ENCODE measurements at regions not wholly inside any gene's neighbourhood (a gene's known extent, or its start where the extent isn't known, plus 50 kb on each side); places are given as distances from the start of the nearest gene placed in this dataset.

DNA sequence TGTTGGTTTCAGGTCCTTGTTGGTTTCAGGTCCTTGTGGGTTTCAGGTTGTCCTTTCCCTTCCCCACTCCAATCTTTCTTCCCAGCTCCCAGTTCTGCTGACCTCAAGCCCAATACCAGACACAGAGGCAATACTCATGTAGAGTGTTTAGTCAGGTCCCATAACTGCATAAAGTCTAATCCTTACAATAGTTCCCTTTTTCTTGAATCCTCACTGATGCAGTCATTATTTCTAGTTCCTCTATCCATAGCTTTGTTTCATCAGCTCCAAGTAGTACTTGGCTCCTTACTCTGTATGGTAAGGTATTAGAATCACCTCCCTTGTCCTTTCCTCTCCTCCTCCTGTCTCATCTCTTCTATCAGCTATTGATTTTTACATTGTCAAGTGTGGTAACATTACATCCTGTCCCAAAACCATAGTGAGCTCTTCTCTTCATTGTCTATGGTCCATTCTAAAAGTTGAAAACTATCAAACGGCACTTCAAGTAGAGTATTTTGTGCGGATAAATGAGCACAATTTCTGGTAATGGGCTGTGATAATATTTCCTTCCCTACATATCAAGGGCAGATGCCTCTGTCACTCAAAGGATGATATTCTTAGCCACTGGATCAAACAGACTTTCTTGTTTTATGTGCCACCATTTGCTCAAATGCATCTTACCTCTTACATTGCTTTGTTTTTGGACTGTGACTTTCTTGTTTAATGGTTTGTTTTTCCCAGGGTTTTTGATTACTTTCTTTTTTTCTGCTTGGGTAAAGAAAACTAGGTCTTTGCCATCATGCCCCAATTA, 57.2 kb upstream of the JDP2 start:
- H3K36me3 ChIP-seq (ENCODE audit: control insufficient read depth, insufficient read depth, low read length): no peaks in the 10 kb centered on the region
- intact Hi-C loops (cut with micrococcal nuclease) (no loop called here), dilution Hi-C loops (cut with HindIII; ENCODE audit: low sequenced_read_pairs, unreplicated experiment) (no loop called here), in situ Hi-C loops (cut with MboI; ENCODE audit: low sequenced_read_pairs) (no loop called here)
- H3K4me2 ChIP-seq (ENCODE audit: low read depth, low read length): no peak overlapping the region
- H3K27ac ChIP-seq (ENCODE audit: insufficient read depth, low read length): no peak overlapping the region
- POLR2A ChIA-PET (ENCODE audit: unreplicated experiment): no interaction called here
- no peak overlapping the region for H3K4me3 ChIP-seq (ENCODE audit: insufficient read depth, low read depth, low read length)
- no peaks in the 10 kb centered on the region for H4K20me1 ChIP-seq (ENCODE audit: insufficient read depth, low read length)
- 0 out of 2 replicates have a peak, but pooled peaks cover under 1% of the 10 kb centered on the region for H3K9me3 ChIP-seq (ENCODE audit: control insufficient read depth, insufficient read depth, low read length)
- H3K23ac ChIP-seq (ENCODE audit: low read depth, low read length): no peak overlapping the region
- no peak overlapping the region for H3K9ac ChIP-seq (ENCODE audit: low read depth, low read length)
- CTCF ChIA-PET: no interaction called here
- no peak for DNase-seq
- H4K8ac ChIP-seq (ENCODE audit: low read depth in 2 of 2, low read length in 2 of 2): no peak overlapping the region
- no peak overlapping the region for H2AK5ac ChIP-seq (ENCODE audit: low read depth, low read length)
- no peak overlapping the region for H2AFZ ChIP-seq (replicated peaks; ENCODE audit: low read length, poor library complexity)
- no peak overlapping the region for H4K91ac ChIP-seq (ENCODE audit: insufficient read depth, low read depth, low read length)
- no peaks in the 10 kb centered on the region for H3K79me1 ChIP-seq (ENCODE audit: low read depth in 1 of 2, low read length in 2 of 2)
- ATAC-seq (ENCODE audit: low read depth): no peak
- peaks cover 3% of the 10 kb centered on the region; the same call in 1 of the 2 replicates for H3K4me1 ChIP-seq (ENCODE audit: control insufficient read depth, insufficient read depth, low read length)
- WGBS, 2 experiments (ENCODE audit: extremely low coverage in 2 of 2, insufficient read length in 1 of 2): no CpG with 5 or more reads among the region's 2 CpGs
- H4K5ac ChIP-seq (ENCODE audit: low read depth, low read length): no peak overlapping the region
- no peak overlapping the region for H2BK20ac ChIP-seq (ENCODE audit: low read depth, low read length)
- peaks cover 43% of the 10 kb centered on the region for H3K27me3 ChIP-seq (ENCODE audit: control insufficient read depth, insufficient read depth, low read length)
- TF ChIP-seq SMC3 (IDR thresholded peaks at IDR 0.05; ENCODE audit: low read depth, low read length) (no peak), RAD21 (IDR thresholded peaks at IDR 0.05; ENCODE audit: low read length) (no peak), RCOR1 (IDR thresholded peaks at IDR 0.05; ENCODE audit: insufficient replicate concordance, low read length) (no peak), CHD1 (IDR thresholded peaks at IDR 0.05; ENCODE audit: low read depth, low read length) (no peak), RFX5 (IDR thresholded peaks at IDR 0.05; ENCODE audit: low read depth, low read length) (no peak), MAFK (IDR thresholded peaks at IDR 0.05; ENCODE audit: low read depth, low read length) (no peak), FOS (IDR thresholded peaks at IDR 0.05; ENCODE audit: low read depth, low read length) (no peak), BHLHE40 (IDR thresholded peaks at IDR 0.05; ENCODE audit: low read depth, low read length) (no peak), CEBPB (IDR thresholded peaks at IDR 0.05; ENCODE audit: low read depth, low read length) (no peak), MXI1 (IDR thresholded peaks at IDR 0.05; ENCODE audit: borderline replicate concordance, low read depth, low read length) (no peak), POLR2A (IDR thresholded peaks at IDR 0.05; ENCODE audit: low read depth, low read length) (no peak)
- TF ChIP-seq, protein P1, sequence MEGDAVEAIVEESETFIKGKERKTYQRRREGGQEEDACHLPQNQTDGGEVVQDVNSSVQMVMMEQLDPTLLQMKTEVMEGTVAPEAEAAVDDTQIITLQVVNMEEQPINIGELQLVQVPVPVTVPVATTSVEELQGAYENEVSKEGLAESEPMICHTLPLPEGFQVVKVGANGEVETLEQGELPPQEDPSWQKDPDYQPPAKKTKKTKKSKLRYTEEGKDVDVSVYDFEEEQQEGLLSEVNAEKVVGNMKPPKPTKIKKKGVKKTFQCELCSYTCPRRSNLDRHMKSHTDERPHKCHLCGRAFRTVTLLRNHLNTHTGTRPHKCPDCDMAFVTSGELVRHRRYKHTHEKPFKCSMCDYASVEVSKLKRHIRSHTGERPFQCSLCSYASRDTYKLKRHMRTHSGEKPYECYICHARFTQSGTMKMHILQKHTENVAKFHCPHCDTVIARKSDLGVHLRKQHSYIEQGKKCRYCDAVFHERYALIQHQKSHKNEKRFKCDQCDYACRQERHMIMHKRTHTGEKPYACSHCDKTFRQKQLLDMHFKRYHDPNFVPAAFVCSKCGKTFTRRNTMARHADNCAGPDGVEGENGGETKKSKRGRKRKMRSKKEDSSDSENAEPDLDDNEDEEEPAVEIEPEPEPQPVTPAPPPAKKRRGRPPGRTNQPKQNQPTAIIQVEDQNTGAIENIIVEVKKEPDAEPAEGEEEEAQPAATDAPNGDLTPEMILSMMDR (conservative IDR thresholded peaks at IDR 0.05; ENCODE audit: low read depth, low read length): no peak
- TF ChIP-seq, protein P2, sequence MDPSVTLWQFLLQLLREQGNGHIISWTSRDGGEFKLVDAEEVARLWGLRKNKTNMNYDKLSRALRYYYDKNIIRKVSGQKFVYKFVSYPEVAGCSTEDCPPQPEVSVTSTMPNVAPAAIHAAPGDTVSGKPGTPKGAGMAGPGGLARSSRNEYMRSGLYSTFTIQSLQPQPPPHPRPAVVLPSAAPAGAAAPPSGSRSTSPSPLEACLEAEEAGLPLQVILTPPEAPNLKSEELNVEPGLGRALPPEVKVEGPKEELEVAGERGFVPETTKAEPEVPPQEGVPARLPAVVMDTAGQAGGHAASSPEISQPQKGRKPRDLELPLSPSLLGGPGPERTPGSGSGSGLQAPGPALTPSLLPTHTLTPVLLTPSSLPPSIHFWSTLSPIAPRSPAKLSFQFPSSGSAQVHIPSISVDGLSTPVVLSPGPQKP (IDR thresholded peaks at IDR 0.05; ENCODE audit: borderline replicate concordance, low read depth, low read length): no peak
- TF ChIP-seq, protein P3, sequence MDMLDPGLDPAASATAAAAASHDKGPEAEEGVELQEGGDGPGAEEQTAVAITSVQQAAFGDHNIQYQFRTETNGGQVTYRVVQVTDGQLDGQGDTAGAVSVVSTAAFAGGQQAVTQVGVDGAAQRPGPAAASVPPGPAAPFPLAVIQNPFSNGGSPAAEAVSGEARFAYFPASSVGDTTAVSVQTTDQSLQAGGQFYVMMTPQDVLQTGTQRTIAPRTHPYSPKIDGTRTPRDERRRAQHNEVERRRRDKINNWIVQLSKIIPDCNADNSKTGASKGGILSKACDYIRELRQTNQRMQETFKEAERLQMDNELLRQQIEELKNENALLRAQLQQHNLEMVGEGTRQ (IDR thresholded peaks at IDR 0.05; ENCODE audit: low read depth, low read length): no peak
- no peak overlapping the region for H2BK120ac ChIP-seq (ENCODE audit: low read depth, low read length)
- no peak overlapping the region for H3K18ac ChIP-seq (ENCODE audit: low read depth, low read length)
- no peak overlapping the region for H2AK9ac ChIP-seq (replicated peaks; ENCODE audit: low read depth, low read length, poor library complexity)
- H2BK5ac ChIP-seq (ENCODE audit: low read depth, low read length, poor library complexity, severe bottlenecking): no peak overlapping the region
- H2BK15ac ChIP-seq (ENCODE audit: low read depth, low read length): no peak overlapping the region
- H3K56ac ChIP-seq (ENCODE audit: extremely low read depth, insufficient read depth, low read length): no peak overlapping the region
- no peak overlapping the region for H3K14ac ChIP-seq (replicated peaks; ENCODE audit: low read depth, low read length)
- no TSS peak for BruUV-seq (replicated peaks)
- H3K9me1 ChIP-seq (ENCODE audit: insufficient read depth, low read length): no peaks in the 10 kb centered on the region
- no peak overlapping the region for H3K4ac ChIP-seq (ENCODE audit: low read depth, low read length)
